ENCODE measurements at regions not wholly inside any gene's neighbourhood (a gene's known extent, or its start where the extent isn't known, plus 50 kb on each side); places are given as distances from the start of the nearest gene placed in this dataset.
A peak's percentile ranks its signal among the peaks of the same experiment; 100 is the strongest.
"Not testable (repeated sequence)": the region's sequence is repeated elsewhere in the genome, so short reads cannot be mapped to it uniquely, and the experiment has no call there.

GRCh38 chr2:10183146-10183675, 60.7 kb downstream of the RRM2 start:
- DNase-seq (ENCODE audit: low read depth): no peak

DNA sequence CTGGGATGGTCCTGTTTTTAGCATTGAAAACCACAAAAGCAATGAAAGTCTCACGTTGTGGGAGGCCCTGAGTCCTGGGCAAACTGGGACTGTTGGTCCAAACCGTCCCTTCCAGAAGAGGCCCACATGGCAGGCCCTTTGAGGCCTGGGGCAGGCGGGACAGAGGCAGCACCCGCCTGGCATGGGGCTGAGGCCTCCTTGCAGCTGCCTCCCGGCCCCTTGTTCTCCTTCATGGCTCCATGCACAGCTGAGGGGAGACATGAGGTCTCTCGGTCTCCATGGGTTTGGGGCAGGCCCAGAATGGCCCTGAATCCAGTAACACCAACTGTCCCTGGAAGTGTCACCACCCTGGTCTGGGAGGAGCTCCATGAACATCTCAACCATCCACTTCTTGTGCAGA, 61.9 kb downstream of the RRM2 start:
- DNase-seq (ENCODE audit: low read depth): no peak

DNA sequence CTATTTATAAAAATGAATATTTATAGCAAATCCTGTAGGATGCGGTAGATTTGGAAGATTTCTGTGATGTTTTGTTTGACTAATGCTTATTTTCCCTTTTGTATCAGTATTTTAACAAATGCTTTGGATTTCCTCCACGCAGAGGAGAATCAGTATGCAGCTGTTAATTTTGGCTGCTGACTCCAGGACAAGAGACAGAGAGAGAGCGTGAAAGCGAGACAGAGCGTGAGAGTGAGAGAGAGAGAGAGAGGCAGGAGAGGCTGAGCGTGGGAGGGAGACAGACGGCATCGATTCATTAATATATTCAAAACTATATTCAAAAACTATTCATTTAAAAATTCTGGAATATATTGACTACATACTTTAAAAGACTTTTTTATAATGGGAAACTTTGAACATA, 62.5 kb downstream of the RRM2 start:
- DNase-seq (ENCODE audit: low read depth): no peak

- no peak for DNase-seq (ENCODE audit: low read depth)
These were observed 63.2 kb downstream of the RRM2 start for GRCh38 chr2:10185755-10186154.

DNA sequence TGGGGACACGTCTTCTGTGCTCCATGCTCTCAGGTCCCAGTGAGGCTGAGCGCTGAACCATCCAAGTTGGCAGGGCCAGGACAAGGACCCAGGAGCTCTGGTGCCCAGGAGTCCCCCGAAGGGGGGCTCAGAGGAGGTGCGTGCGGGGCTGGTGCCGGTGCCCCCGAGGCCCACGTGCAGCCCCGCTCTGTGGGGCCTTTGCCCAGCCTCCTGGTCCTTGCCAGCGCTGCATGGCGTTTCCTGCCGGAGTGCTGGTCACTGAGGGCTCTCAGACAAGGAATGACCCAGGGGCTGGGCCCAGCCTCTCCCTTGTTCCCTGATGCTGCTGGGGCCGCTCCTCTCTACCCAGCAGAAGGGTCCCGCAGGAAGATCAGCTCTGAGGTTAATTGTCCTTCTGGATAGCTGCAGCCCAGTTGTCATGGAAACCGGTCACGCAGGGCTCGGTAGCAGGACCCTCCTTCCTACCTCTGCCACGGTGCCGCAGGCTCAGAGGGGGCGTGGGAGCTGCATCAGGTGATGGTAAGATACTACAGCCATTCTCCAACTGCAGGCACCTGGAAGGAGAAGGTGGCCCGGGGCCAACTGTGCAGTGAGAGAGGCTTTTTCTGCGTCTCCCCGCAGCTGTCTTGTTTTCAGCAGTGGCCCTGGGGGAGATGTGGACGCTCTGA, 64.5 kb downstream of the RRM2 start:
- DNase-seq (ENCODE audit: low read depth): no peak

DNA sequence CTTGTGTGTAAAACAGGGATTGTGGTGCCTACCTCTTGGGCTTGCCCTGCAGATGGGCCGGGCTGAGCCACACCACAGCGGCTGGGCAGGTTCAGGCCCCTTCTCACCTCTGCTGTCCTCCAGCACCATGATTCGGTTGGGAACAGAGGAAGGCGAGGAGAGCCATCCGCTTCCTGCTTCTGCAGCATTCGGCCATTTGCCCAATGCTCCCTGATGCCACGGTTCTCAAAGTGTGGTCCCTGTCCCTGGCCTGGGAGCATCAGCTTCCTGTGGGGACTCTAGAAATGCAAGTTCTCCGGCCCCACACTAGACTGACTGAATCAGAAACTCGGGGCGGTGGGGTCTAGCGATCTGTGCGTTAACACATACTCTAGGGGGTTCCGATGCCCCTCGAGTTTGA, 65.1 kb downstream of the RRM2 start:
- no peak for DNase-seq (ENCODE audit: low read depth)

- peak; percentile 13 for DNase-seq (ENCODE audit: low read depth)
These were observed 65.7 kb downstream of the RRM2 start for GRCh38 chr2:10188211-10188610.

- no peak for DNase-seq (ENCODE audit: low read depth)
These were observed 66.3 kb downstream of the RRM2 start for GRCh38 chr2:10188729-10189305.

DNA sequence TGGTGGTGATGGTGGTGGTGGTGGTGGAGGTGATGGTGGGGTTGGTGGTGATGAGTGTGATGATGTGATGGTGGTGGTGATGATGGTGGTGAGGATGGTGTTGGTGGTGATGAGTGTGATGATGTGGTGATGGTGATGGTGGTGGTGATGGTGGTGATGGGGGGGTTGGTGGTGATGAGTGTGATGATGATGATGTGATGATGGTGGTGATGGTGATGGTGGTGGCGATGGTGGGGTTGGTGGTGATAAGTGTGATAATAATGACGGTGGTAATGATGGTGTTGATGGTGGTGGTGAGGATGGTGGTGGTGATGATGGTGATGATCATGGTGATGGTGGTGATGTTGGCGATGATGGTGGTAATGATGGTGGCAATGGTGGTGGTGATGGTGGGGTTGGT, 67.7 kb downstream of the RRM2 start:
- no peak for DNase-seq (ENCODE audit: low read depth)

GRCh38 chr2:10190737-10191532, 68.4 kb downstream of the RRM2 start:
- no peak for DNase-seq (ENCODE audit: low read depth)

DNA sequence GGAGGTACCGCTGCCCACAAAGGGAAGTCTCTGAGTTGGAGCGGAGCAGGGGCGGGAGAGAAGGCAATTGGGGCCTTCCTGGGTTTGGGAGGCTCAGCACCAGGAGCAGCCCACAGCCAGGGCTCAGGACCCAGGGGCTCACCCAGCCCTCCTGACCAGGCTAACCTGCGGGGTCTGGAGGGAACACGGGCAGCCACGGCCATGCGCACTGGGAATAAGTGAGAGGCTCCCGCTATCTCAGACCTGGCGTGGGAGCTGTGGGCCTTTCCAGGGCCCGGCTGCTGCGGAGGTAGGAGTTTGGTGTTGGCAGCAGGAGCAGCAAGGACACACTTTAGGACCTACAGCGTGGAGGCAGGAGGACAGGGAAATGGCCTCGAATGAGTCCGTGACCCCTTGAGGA, 69.0 kb downstream of the RRM2 start:
- DNase-seq (ENCODE audit: low read depth): no peak

GRCh38 chr2:10192392-10193015, 70.0 kb downstream of the RRM2 start:
- DNase-seq (ENCODE audit: low read depth): no peak

- DNase-seq (ENCODE audit: low read depth): no peak
These were observed 70.8 kb downstream of the RRM2 start for GRCh38 chr2:10193276-10193795.

DNA sequence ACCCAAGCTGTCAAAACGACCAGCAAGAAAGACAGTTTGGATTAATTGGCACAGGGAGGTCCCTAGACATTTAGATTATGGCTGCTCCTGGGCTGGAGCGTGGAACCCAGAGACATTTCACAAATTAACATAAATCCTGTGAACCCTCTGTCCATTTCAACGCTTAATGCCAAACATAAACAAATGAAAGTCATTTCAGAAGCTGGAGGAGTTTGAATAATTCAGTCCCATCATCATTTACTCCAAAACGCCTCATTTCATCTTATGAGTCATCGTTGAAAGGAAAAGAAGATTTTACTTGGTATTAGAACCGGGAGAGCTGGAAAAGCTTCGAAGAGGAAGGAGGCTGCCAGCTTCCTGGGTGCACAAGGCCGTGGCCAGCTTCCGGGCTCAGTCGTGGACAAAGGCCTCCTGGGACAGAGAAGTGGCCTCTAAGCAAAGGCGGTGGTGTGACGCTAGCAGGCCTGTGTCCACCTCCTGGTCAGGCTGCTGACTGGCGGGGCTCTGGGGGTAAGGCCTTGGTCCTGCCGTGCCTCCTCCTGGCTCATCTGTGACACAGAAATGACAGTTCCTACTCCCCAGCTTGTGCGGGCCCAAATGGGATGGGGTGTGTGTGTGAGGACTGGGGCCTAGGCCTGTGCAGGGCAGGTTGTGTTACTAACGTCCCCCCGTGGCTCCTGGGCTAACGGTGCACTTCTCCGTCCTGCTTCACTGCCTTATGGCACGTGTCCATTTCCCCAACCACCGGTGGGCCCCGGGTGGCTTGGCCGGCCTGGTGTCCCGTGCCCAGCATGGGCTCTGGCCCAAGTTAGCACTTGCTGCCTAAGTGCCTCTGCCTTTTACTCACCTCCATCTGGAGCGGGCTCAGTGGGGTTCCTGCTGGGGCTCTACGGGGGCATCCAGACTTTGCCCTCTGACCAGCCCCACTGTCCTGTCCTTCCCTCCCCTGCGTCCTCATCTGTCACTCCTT, 71.6 kb downstream of the RRM2 start:
- no peak for DNase-seq (ENCODE audit: low read depth)

DNA sequence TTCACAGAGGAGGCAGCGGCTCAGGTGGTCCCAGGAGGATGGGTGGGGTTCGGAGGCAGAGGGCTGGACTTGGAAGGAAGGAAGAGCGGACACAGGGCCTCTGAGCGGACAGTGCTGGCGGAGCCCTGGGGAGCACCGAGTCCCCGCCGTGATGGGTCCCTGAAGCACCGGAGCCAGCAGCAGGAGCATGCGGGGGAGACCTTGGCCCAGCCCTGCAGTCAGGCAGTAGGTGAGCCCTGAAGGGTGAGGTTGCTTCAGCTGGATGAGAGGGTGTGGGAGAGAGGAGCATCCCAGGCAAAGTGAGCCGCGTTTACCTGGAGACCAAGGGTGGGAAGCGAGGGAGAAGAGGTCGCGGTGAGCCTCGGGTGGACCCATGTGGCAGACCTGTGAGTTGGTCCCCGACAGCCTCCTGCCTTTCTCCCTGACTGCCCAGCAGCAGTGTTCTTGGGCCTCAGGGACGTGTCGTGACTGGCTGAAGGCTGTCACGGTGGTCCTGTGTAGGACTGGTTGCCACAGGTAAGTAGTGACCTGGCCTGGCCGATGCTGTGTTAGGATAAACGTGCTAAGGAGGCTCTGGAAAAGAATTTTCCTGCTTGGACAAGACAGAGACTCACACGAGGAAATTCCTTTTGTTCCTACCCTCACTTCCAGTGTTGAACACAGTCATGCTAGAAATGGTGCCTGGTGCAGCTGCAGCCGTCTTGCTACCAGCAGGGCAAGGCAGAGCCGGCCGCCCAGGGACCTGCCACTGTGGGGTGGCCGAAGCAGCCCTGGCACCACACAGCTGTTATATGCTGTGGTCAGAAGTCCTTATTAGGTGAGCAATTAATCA, 73.0 kb downstream of the RRM2 start:
- no peak for DNase-seq (ENCODE audit: low read depth)

- peak; percentile 17 for DNase-seq (ENCODE audit: low read depth)
These were observed 73.8 kb downstream of the RRM2 start for GRCh38 chr2:10196110-10196892.

GRCh38 chr2:10196948-10197696, 74.6 kb downstream of the RRM2 start:
- DNase-seq (ENCODE audit: low read depth): no peak

- DNase-seq (ENCODE audit: low read depth): no peak
These were observed 75.1 kb downstream of the RRM2 start for GRCh38 chr2:10197697-10198076.

DNA sequence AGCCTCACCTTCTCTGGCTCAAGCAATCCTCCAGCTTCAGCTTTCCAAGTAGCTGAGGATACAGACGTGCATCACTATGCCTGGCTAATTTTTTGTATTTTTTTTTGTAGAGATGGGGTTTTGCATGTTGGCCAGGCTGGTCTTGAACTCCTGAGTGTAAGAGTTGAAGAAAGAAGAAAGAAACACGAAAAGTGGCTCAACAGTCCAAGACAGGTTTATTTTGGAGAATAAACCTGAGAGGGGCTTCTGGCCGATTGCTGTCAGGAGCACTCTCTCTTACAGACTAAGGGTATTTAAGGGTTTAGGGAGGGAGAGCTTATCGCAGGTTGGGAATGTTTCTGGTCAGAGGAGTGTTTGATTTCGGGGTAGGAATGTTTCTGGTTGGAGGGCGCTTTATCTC, 75.9 kb downstream of the RRM2 start:
- DNase-seq (ENCODE audit: low read depth): not testable (repeated sequence)
